H1 (cell line): ENCODE measurements at regions not wholly inside any gene's neighbourhood (a gene's known extent, or its start where the extent isn't known, plus 50 kb on each side); places are given as distances from the start of the nearest gene placed in this dataset.

Source experiments
- CHD2 ChIP-seq: IDR thresholded peaks from 2 replicates; pipeline ENCODE4 v1.6.1; 2012; ENCODE audit warnings: low read length, improper control_type of control experiment
- CREB1 ChIP-seq: IDR thresholded peaks from 2 replicates; pipeline ENCODE4 v1.6.1; 2012; ENCODE audit warnings: inconsistent platforms
- EP300 ChIP-seq, 2 experiments: IDR thresholded peaks; 1 replicate in 1 of 2; 2 replicates in 1 of 2; pipeline ENCODE4 v1.6.1; 2011 to 2012; ENCODE audit warnings: low read depth in 2 of 2, low read length in 2 of 2, mild to moderate bottlenecking in 2 of 2, borderline replicate concordance in 1 of 2, inconsistent platforms in 1 of 2, moderate library complexity in 1 of 2
- EZH2 ChIP-seq: fragments of 200-600 bp; sonication (generic); IDR thresholded peaks from 2 replicates; pipeline ENCODE4 v1.7.1; 2012; ENCODE audit warnings: low read depth, mild to moderate bottlenecking, moderate library complexity, low read length, inconsistent platforms; ENCODE audit not compliant: severe bottlenecking
- HDAC2 ChIP-seq, 2 experiments: fragments of 300-600 bp in 1 of 2; sonication (generic) in 1 of 2; IDR thresholded peaks; 2 replicates each; pipeline ENCODE4 v1.6.1; 2011 to 2012; ENCODE audit warnings: low read depth in 2 of 2, low read length in 2 of 2, mild to moderate bottlenecking in 2 of 2, moderate library complexity in 2 of 2, borderline replicate concordance in 1 of 2, inconsistent platforms in 1 of 2
- POLR2AphosphoS5 ChIP-seq: IDR thresholded peaks from 2 replicates; pipeline ENCODE4 v1.6.1; 2011; ENCODE audit warnings: low read depth, low read length
- POU5F1 ChIP-seq: IDR thresholded peaks from 2 replicates; pipeline ENCODE4 v1.6.1; 2011; ENCODE audit warnings: low read depth, mild to moderate bottlenecking, low read length, moderate library complexity
- RAD21 ChIP-seq, 2 experiments: IDR thresholded peaks in 1 of 2; conservative IDR thresholded peaks in 1 of 2; 2 replicates each; pipeline ENCODE4 v1.6.1; 2011; ENCODE audit warnings: low read depth in 2 of 2, low read length in 2 of 2, improper control_type of control experiment in 1 of 2, inconsistent platforms in 1 of 2, mild to moderate bottlenecking in 1 of 2, moderate library complexity in 1 of 2
- SIN3A ChIP-seq, 2 experiments: IDR thresholded peaks in 1 of 2; conservative IDR thresholded peaks in 1 of 2; 2 replicates each; pipeline ENCODE4 v1.6.1; 2011 to 2012; ENCODE audit warnings: low read length in 2 of 2, improper control_type of control experiment in 1 of 2, low read depth in 1 of 2, mild to moderate bottlenecking in 1 of 2
- TCF12 ChIP-seq: IDR thresholded peaks from 2 replicates; pipeline ENCODE4 v1.6.1; 2011; ENCODE audit warnings: low read depth, mild to moderate bottlenecking, low read length
- TEAD4 ChIP-seq: IDR thresholded peaks from 2 replicates; pipeline ENCODE4 v1.6.1; 2012; ENCODE audit warnings: low read depth, low read length, inconsistent platforms, mixed read lengths
- ZNF274 ChIP-seq: IDR thresholded peaks from 2 replicates; pipeline ENCODE4 v1.7.0; 2012; ENCODE audit warnings: low read length, borderline replicate concordance; ENCODE audit errors: extremely low read depth
- TF ChIP-seq, protein P1 (sequence below), 3 experiments: IDR thresholded peaks; 1 replicate in 2 of 3; 2 replicates in 1 of 3; pipeline versions ENCODE4 v1.5.1 to v1.6.1; 2011; ENCODE audit warnings: low read length in 3 of 3, mild to moderate bottlenecking in 3 of 3, inconsistent platforms in 2 of 3, low read depth in 1 of 3, moderate library complexity in 1 of 3; ENCODE audit not compliant: insufficient read depth in 1 of 3; ENCODE audit errors: control extremely low read depth in 1 of 3

DNA sequence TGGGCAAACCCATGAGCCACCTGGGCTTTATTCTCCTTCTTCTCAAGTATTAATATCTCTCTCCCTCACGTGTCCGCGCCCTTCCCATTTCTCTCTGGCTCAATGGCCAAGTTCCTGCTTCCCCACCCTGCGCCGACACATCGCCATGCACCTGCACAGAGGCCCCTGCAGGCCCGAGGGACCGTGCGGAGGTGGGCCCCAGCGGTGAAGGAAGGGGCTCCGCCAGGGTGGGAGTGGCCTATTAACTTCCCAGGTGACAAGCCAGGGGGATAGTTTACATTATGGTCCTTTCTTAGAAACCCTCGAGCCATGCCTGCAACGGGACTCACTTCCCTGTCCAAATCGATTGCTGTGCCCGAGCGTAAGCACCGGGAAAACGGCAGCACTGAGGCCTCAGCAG, 110.0 kb upstream of the ADARB2 start:
- TF ChIP-seq HDAC2 (IDR thresholded peaks at IDR 0.05; ENCODE audit: borderline replicate concordance in 1 of 2, low read depth in 2 of 2, low read length in 2 of 2) (no peak), POU5F1 (no peak), ZNF274 (no peak), TEAD4 (no peak), EZH2 (no peak), EP300 (IDR thresholded peaks at IDR 0.05; ENCODE audit: borderline replicate concordance in 1 of 2, low read depth in 2 of 2, low read length in 2 of 2) (no peak), SIN3A (conservative IDR thresholded peaks at IDR 0.05 in 1 of 2, IDR thresholded peaks at IDR 0.05 in 1 of 2; ENCODE audit: low read depth in 1 of 2, low read length in 2 of 2) (no peak), RAD21 (IDR thresholded peaks at IDR 0.05 in 1 of 2, conservative IDR thresholded peaks at IDR 0.05 in 1 of 2; ENCODE audit: low read depth in 2 of 2, low read length in 2 of 2) (no peak), CREB1 (no peak), TCF12 (no peak), POLR2AphosphoS5 (no peak), CHD2 (no peak)
- TF ChIP-seq, protein P1, sequence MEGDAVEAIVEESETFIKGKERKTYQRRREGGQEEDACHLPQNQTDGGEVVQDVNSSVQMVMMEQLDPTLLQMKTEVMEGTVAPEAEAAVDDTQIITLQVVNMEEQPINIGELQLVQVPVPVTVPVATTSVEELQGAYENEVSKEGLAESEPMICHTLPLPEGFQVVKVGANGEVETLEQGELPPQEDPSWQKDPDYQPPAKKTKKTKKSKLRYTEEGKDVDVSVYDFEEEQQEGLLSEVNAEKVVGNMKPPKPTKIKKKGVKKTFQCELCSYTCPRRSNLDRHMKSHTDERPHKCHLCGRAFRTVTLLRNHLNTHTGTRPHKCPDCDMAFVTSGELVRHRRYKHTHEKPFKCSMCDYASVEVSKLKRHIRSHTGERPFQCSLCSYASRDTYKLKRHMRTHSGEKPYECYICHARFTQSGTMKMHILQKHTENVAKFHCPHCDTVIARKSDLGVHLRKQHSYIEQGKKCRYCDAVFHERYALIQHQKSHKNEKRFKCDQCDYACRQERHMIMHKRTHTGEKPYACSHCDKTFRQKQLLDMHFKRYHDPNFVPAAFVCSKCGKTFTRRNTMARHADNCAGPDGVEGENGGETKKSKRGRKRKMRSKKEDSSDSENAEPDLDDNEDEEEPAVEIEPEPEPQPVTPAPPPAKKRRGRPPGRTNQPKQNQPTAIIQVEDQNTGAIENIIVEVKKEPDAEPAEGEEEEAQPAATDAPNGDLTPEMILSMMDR (IDR thresholded peaks at IDR 0.05; ENCODE audit: control extremely low read depth in 1 of 3, insufficient read depth in 1 of 3, low read depth in 1 of 3, low read length in 3 of 3) = no peak
